Esophagus mucosa (tissue), 1 donor: ENCODE measurements at regions not wholly inside any gene's neighbourhood (a gene's known extent, or its start where the extent isn't known, plus 50 kb on each side); places are given as distances from the start of the nearest gene placed in this dataset.
A peak's percentile ranks its signal among the peaks of the same experiment; 100 is the strongest.
"Not testable (repeated sequence)": the region's sequence is repeated elsewhere in the genome, so short reads cannot be mapped to it uniquely, and the experiment has no call there.

ENCODE experiments used
- ATAC-seq: fragments of 200-7000 bp; cut with Tn5 transposase; one replicate; pipeline ENCODE4 v1.9.1; 2020
- donor health status: DM: yes; HTN: yes; CAD: no.

- no peak for ATAC-seq
Observed at GRCh38 chr10:8283166-8283905, 228.8 kb downstream of the GATA3 start.

- ATAC-seq: no peak
Observed at GRCh38 chr10:8283986-8284385, 229.5 kb downstream of the GATA3 start.

- not testable (repeated sequence) for ATAC-seq
Observed at GRCh38 chr10:8285970-8286369, 231.5 kb downstream of the GATA3 start.

GRCh38 chr10:8288600-8288999 lies 234.1 kb downstream of the GATA3 start:
- ATAC-seq: no peak

DNA sequence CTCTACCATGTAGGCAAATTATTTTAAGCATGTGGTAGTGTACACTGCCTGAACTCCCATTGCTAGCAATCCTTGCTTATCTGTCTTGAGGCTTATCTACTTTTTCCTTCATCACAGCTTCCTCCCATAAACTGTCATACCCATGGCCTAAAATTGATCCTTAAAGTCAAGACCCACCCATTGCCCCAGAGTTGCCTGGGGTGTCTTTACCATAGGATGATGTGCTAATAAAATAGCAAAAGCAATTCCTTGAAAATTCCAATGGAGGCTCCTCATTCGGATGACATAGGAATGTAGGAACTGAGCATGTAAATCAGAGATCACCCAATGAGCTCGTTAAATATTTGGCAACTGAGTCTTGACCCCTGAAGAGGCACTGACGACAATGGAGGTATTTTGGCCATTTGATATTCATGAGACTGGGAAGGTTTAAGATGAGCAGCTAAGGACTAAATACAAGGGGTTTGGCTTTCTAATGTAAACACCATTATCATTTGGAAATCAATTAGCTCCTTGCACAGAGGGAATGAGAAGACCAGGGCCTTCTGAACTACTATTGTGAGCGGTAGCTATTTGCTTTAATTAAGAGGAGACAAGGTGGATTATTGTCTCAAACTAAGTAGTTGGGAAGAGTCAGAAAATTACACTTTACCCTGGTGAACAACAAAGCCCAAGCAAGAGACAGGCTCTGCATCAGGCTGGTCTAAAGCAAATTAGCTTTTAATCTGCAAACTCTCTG lies 234.9 kb downstream of the GATA3 start:
- no peak for ATAC-seq

DNA sequence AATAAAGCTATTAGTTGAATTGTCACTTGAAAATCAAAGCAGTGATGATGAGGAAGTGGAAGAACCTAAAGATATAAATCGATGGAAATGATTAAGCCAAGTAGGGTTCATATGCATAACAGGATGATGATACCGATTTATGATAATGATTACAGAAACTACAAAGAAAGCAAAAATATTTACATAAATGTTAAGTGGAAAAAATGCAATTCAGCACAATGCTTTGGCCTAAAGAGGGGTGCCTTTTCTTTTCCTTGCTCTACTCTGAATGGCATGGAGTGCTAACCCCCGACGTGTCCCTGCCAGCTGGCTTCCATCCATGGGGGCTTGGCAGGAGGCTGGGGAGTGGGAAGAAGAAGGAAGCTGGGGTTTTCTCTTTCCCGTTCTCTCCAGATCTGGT lies 240.3 kb downstream of the GATA3 start:
- ATAC-seq: no peak

GRCh38 chr10:8295311-8295710 lies 240.8 kb downstream of the GATA3 start:
- no peak for ATAC-seq

GRCh38 chr10:8296090-8296733 lies 241.7 kb downstream of the GATA3 start:
- ATAC-seq: no peak

GRCh38 chr10:8296734-8297101 lies 242.2 kb downstream of the GATA3 start:
- ATAC-seq: no peak

GRCh38 chr10:8297107-8297506 lies 242.6 kb downstream of the GATA3 start:
- ATAC-seq: no peak

- ATAC-seq: no peak
Observed at GRCh38 chr10:8297959-8298358, 243.5 kb downstream of the GATA3 start.

DNA sequence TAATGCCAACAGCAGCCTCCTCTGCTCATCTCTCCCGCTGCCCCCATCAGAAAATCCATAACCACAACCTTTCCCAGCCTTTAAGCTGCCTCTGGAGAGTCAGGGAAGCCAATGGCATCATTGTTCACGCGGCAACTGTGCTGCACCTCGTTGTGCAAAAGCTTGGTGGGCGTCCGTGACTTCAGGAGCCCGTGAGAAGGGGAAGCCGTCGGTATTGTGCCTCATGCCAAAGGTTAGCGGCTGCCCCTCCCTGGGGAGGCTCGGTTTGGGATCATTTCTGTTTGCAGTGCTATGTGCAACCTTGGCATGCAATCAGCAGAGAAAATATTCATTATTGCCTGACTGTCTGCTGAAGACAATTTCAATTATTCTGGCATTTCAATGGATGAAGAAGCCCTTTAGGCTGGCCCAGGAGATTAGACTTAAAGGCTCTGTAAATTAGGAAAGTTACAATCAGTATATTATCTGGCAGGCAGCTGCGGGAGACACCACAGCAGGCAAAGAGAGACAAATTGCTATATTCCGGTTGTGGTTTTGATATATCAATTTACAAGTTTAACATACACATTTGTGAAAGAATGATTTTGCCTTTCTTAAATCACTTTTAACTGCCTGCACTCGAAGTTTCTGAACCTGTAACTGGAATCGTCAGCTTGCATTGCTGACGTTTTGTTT lies 244.5 kb downstream of the GATA3 start:
- ATAC-seq: no peak

- ATAC-seq: no peak
Observed at GRCh38 chr10:8300925-8301324, 246.4 kb downstream of the GATA3 start.

- ATAC-seq: no peak
Observed at GRCh38 chr10:8301333-8301732, 246.8 kb downstream of the GATA3 start.

GRCh38 chr10:8301831-8302230 lies 247.3 kb downstream of the GATA3 start:
- no peak for ATAC-seq

GRCh38 chr10:8302565-8302964 lies 248.1 kb downstream of the GATA3 start:
- ATAC-seq: no peak

GRCh38 chr10:8304861-8305260 lies 250.4 kb downstream of the GATA3 start:
- ATAC-seq: no peak

- no peak for ATAC-seq
Observed at GRCh38 chr10:8305876-8306652, 251.6 kb downstream of the GATA3 start.

- peak; percentile 25 for ATAC-seq
Observed at GRCh38 chr10:8306685-8307364, 252.3 kb downstream of the GATA3 start.

DNA sequence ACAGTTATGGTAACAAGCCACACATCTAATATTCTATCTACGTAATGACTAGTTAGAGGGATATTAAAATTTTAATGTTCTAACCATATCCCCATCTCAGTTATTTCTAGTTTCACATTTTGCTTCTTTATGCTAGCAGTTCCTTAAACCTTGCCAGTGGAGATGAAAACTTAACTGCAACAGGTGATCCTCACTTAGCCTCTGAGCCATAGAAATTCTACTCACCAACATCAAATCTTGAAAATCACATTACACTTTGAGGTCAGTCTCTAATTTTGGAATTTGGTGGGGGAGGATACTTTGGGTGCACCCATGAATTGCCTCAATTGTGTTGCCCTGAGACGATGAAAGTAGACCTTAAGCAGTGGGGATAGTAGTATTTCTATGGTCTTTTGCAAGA lies 256.4 kb downstream of the GATA3 start:
- ATAC-seq: no peak

- ATAC-seq: no peak
Observed at GRCh38 chr10:8311526-8312070, 257.1 kb downstream of the GATA3 start.

DNA sequence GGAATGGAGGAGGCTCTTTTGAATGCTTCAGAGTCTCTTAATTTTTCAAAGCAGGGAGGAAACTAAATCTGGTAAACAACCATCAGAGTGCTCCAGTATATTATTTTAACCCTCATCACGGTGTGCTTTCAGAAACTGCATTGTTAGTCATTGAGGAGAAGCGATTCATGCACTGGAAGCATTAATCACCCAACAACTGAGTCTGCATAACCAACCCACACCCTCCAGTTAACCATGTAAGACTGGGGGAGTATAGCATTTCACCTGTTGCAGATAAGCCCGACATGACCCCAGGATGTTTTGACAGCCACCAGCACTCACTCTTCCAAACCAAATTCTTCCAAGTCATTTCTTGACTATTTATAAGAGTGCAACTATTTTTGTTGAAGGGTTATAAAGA lies 257.6 kb downstream of the GATA3 start:
- ATAC-seq: no peak
